ENCODE measurements at regions not wholly inside any gene's neighbourhood (a gene's known extent, or its start where the extent isn't known, plus 50 kb on each side); places are given as distances from the start of the nearest gene placed in this dataset.

GRCh38 chr3:104145164-104145563 lies 1221.5 kb upstream of the ALCAM start:
- FAIRE-seq (no peak), DNase-seq (no peak)
- Histone ChIP-seq H3K36me3 (ENCODE audit: control insufficient read depth in 2 of 3, insufficient read depth in 3 of 3, low read length in 3 of 3) (no peaks in the 10 kb centered on the region), H3K27ac (ENCODE audit: low read depth in 2 of 2, low read length in 2 of 2) (no peak overlapping the region), H3K9ac (ENCODE audit: low read length in 3 of 3) (no peak overlapping the region), H3K9me3 (ENCODE audit: control insufficient read depth in 2 of 3, insufficient read depth in 1 of 3, low read length in 3 of 3) (no peaks in the 10 kb centered on the region), H3K4me1 (ENCODE audit: control insufficient read depth in 2 of 3, insufficient read depth in 2 of 3, low read depth in 1 of 3, low read length in 3 of 3) (no peaks in the 10 kb centered on the region), H3K27me3 (ENCODE audit: control insufficient read depth, insufficient read depth, low read length) (no peaks in the 10 kb centered on the region), H3K4me3 (ENCODE audit: low read length in 3 of 3) (no peak overlapping the region)
- TF ChIP-seq CTCF (IDR thresholded peaks at IDR 0.05; ENCODE audit: borderline replicate concordance, extremely low read depth, insufficient read depth): no peak
- intact Hi-C loops (cut with DNase I): no loop called here

GRCh38 chr3:104149154-104149553 lies 1217.6 kb upstream of the ALCAM start:
- intact Hi-C loops (cut with DNase I): no loop called here
- H3K9ac ChIP-seq (ENCODE audit: low read length in 3 of 3): no peak overlapping the region
- no peaks in the 10 kb centered on the region for H3K27me3 ChIP-seq (ENCODE audit: control insufficient read depth, insufficient read depth, low read length)
- H3K4me1 ChIP-seq (ENCODE audit: control insufficient read depth in 2 of 3, insufficient read depth in 2 of 3, low read depth in 1 of 3, low read length in 3 of 3): no peaks in the 10 kb centered on the region
- no peak overlapping the region for H3K27ac ChIP-seq (ENCODE audit: low read depth in 2 of 2, low read length in 2 of 2)
- FAIRE-seq (no peak), DNase-seq (no peak)
- no peaks in the 10 kb centered on the region for H3K36me3 ChIP-seq (ENCODE audit: control insufficient read depth in 2 of 3, insufficient read depth in 3 of 3, low read length in 3 of 3)
- H3K9me3 ChIP-seq (ENCODE audit: control insufficient read depth in 2 of 3, insufficient read depth in 1 of 3, low read length in 3 of 3): no peaks in the 10 kb centered on the region
- no peak overlapping the region for H3K4me3 ChIP-seq (ENCODE audit: low read length in 3 of 3)
- no peak for TF ChIP-seq CTCF (IDR thresholded peaks at IDR 0.05; ENCODE audit: borderline replicate concordance, extremely low read depth, insufficient read depth)

GRCh38 chr3:104150724-104151123 lies 1216.0 kb upstream of the ALCAM start:
- no peaks in the 10 kb centered on the region for H3K4me1 ChIP-seq (ENCODE audit: control insufficient read depth in 2 of 3, insufficient read depth in 2 of 3, low read depth in 1 of 3, low read length in 3 of 3)
- no peak overlapping the region for H3K9ac ChIP-seq (ENCODE audit: low read length in 3 of 3)
- intact Hi-C loops (cut with DNase I): no loop called here
- DNase-seq: no peak
- H3K27ac ChIP-seq (ENCODE audit: low read depth in 2 of 2, low read length in 2 of 2): no peak overlapping the region
- no peaks in the 10 kb centered on the region for H3K36me3 ChIP-seq (ENCODE audit: control insufficient read depth in 2 of 3, insufficient read depth in 3 of 3, low read length in 3 of 3)
- H3K9me3 ChIP-seq (ENCODE audit: control insufficient read depth in 2 of 3, insufficient read depth in 1 of 3, low read length in 3 of 3): no peaks in the 10 kb centered on the region
- H3K4me3 ChIP-seq (ENCODE audit: low read length in 3 of 3): no peak overlapping the region
- FAIRE-seq: no peak
- no peaks in the 10 kb centered on the region for H3K27me3 ChIP-seq (ENCODE audit: control insufficient read depth, insufficient read depth, low read length)
- TF ChIP-seq CTCF (IDR thresholded peaks at IDR 0.05; ENCODE audit: borderline replicate concordance, extremely low read depth, insufficient read depth): no peak

- no peak for TF ChIP-seq CTCF (IDR thresholded peaks at IDR 0.05; ENCODE audit: borderline replicate concordance, extremely low read depth, insufficient read depth)
- FAIRE-seq (no peak), DNase-seq (no peak)
- Histone ChIP-seq H3K27ac (ENCODE audit: low read depth in 2 of 2, low read length in 2 of 2) (no peak overlapping the region), H3K4me1 (ENCODE audit: control insufficient read depth in 2 of 3, insufficient read depth in 2 of 3, low read depth in 1 of 3, low read length in 3 of 3) (no peaks in the 10 kb centered on the region), H3K36me3 (ENCODE audit: control insufficient read depth in 2 of 3, insufficient read depth in 3 of 3, low read length in 3 of 3) (no peaks in the 10 kb centered on the region), H3K9me3 (ENCODE audit: control insufficient read depth in 2 of 3, insufficient read depth in 1 of 3, low read length in 3 of 3) (no peaks in the 10 kb centered on the region), H3K9ac (ENCODE audit: low read length in 3 of 3) (no peak overlapping the region), H3K4me3 (ENCODE audit: low read length in 3 of 3) (no peak overlapping the region), H3K27me3 (ENCODE audit: control insufficient read depth, insufficient read depth, low read length) (no peaks in the 10 kb centered on the region)
- intact Hi-C loops (cut with DNase I): no loop called here
Observed at GRCh38 chr3:104154896-104155295, 1211.8 kb upstream of the ALCAM start.
